Kidney (tissue), 13 donors: ENCODE measurements at regions not wholly inside any gene's neighbourhood (a gene's known extent, or its start where the extent isn't known, plus 50 kb on each side); places are given as distances from the start of the nearest gene placed in this dataset.

Experiments used
- DNase-seq, 5 donors: peaks; one replicate each; pipeline ENCODE4 v3.0.0-alpha.2; 2013 to 2020
- FAIRE-seq: peaks from 2 replicates; lab custom pipeline; 2012; peaks lifted over from hg19 to GRCh38; lab: Jason Lieb, UNC
- H3K27ac ChIP-seq, 2 donors: one replicate each; pipeline ENCODE4 v1.7.0; 2013; ENCODE audit warnings: low read depth in 2 of 2, low read length in 2 of 2, inconsistent platforms in 1 of 2
- H3K27me3 ChIP-seq: one replicate; pipeline ENCODE4 v1.7.1; 2013; ENCODE audit warnings: low read length, inconsistent platforms; ENCODE audit not compliant: control insufficient read depth, insufficient read depth
- H3K36me3 ChIP-seq, 3 donors: one replicate each; pipeline versions ENCODE4 v1.7.0 to v1.7.1; 2013; ENCODE audit warnings: low read length in 3 of 3, control low read depth in 1 of 3, inconsistent platforms in 1 of 3; ENCODE audit not compliant: insufficient read depth in 3 of 3, control insufficient read depth in 2 of 3
- H3K4me1 ChIP-seq, 3 donors: one replicate each; pipeline versions ENCODE4 v1.7.0 to v1.7.1; 2013; ENCODE audit warnings: low read length in 3 of 3, inconsistent platforms in 1 of 3, low read depth in 1 of 3; ENCODE audit not compliant: control insufficient read depth in 2 of 3, insufficient read depth in 2 of 3
- H3K4me3 ChIP-seq, 3 donors: one replicate each; pipeline versions ENCODE4 v1.7.0 to v1.8.1; 2013; ENCODE audit warnings: low read length in 3 of 3, control low read depth in 1 of 3, inconsistent platforms in 1 of 3
- H3K9ac ChIP-seq, 3 donors: one replicate each; pipeline versions ENCODE4 v1.7.0 to v1.7.1; 2013; ENCODE audit warnings: low read length in 3 of 3, control low read depth in 1 of 3, inconsistent platforms in 1 of 3
- H3K9me3 ChIP-seq, 3 donors: one replicate each; pipeline versions ENCODE4 v1.7.0 to v1.7.1; 2013; ENCODE audit warnings: low read length in 3 of 3, control low read depth in 1 of 3, inconsistent platforms in 1 of 3; ENCODE audit not compliant: control insufficient read depth in 2 of 3, insufficient read depth in 1 of 3
- CTCF ChIP-seq: IDR thresholded peaks from 3 replicates; pipeline ENCODE4 v1.5.1; 2012; ENCODE audit warnings: mild to moderate bottlenecking, moderate library complexity, borderline replicate concordance; ENCODE audit not compliant: insufficient read depth; ENCODE audit errors: extremely low read depth
- intact Hi-C: fragments of 100-400 bp; cut with DNase I; formaldehyde crosslinking; loops from one replicate; pipeline ENCODE4 v1.11.1; 2022
- donor health status: control.
- donor health status: control.
- donor health status: control.
- donor health status: control.
- donor health status: control.
- donor health status: DM: yes; HTN: yes; CAD: no.
- donor health status: Normal renal cell carcinoma (clear cell type).

GRCh38 chr14:106848330-106849121 is 1322.1 kb downstream of the TMEM121 start:
- Histone ChIP-seq H3K9me3 (no peaks in the 10 kb centered on the region), H3K27me3 (no peaks in the 10 kb centered on the region), H3K9ac (no peak overlapping the region), H3K4me3 (no peak overlapping the region), H3K36me3 (no peaks in the 10 kb centered on the region), H3K4me1 (peaks cover 0 to 5% (median 0%) of the 10 kb centered on the region in 3 donors), H3K27ac (peak overlapping the region in 1 of 2 donors; percentile 2)
- DNase-seq: peak in 1 of 5 donors; percentile 62
- peak; percentile 27 for TF ChIP-seq CTCF
- intact Hi-C loops: no loop called here
- FAIRE-seq: no peak

- Histone ChIP-seq H3K36me3 (no peaks in the 10 kb centered on the region), H3K4me1 (no peaks in the 10 kb centered on the region), H3K9ac (no peak overlapping the region), H3K4me3 (no peak overlapping the region), H3K9me3 (no peaks in the 10 kb centered on the region), H3K27ac (no peak overlapping the region), H3K27me3 (no peaks in the 10 kb centered on the region)
- FAIRE-seq (no peak), DNase-seq (no peak)
- intact Hi-C loops: no loop called here
- no peak for TF ChIP-seq CTCF
Measured at GRCh38 chr14:106850913-106851825, 1324.8 kb downstream of the TMEM121 start.

GRCh38 chr14:106872611-106873446 is 1346.4 kb downstream of the TMEM121 start:
- H3K4me3 ChIP-seq: no peak overlapping the region
- no peaks in the 10 kb centered on the region for H3K36me3 ChIP-seq
- no peak for FAIRE-seq
- H3K9me3 ChIP-seq: no peaks in the 10 kb centered on the region
- TF ChIP-seq CTCF: peak; percentile 66
- no peak overlapping the region for H3K9ac ChIP-seq
- H3K4me1 ChIP-seq: peaks cover 0 to 2% (median 0%) of the 10 kb centered on the region in 3 donors
- intact Hi-C loops: no loop called here
- H3K27ac ChIP-seq: peak overlapping the region; percentile 13 to 32
- DNase-seq: peak in 2 of 5 donors; percentile 58 to 90
- H3K27me3 ChIP-seq: no peaks in the 10 kb centered on the region
